SIG-M5 treated with dmso at 0.1 percent for 504 hours (cell line): ENCODE measurements at regions not wholly inside any gene's neighbourhood (a gene's known extent, or its start where the extent isn't known, plus 50 kb on each side); places are given as distances from the start of the nearest gene placed in this dataset.
A peak's percentile ranks its signal among the peaks of the same experiment; 100 is the strongest.
"Not testable (repeated sequence)": the region's sequence is repeated elsewhere in the genome, so short reads cannot be mapped to it uniquely, and the experiment has no call there.

Experiments
- DNase-seq: peaks from one replicate; lab custom pipeline; 2025; ENCODE audit not compliant: unreplicated experiment; lab: John Stamatoyannopoulos, UW

DNA sequence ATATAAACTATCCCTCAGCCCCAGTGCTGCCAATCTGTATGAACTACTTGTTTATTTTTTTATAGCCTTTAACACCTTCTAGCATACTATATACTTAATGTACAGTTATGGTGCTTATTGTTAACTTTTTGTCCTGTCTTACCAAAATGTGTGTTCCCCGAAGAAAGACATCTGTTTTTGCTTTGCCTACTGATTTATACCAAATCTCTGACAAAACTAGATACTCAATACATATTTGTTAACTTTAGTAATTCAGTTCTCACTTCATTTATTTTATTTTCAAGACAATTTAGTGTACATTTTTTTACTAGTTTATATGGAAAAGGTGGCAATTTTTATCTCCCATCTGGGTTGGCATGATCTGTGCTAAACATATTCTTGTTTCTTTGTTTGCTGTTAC is 824.3 kb upstream of the ATXN8OS start:
- no peak for DNase-seq

GRCh38 chr13:69280399-69280798 is 827.2 kb upstream of the ATXN8OS start:
- DNase-seq, result no peak

- DNase-seq, result no peak
Observed at GRCh38 chr13:69279213-69279612, 828.4 kb upstream of the ATXN8OS start.

- DNase-seq, result no peak
Observed at GRCh38 chr13:69274231-69274630, 833.4 kb upstream of the ATXN8OS start.

DNA sequence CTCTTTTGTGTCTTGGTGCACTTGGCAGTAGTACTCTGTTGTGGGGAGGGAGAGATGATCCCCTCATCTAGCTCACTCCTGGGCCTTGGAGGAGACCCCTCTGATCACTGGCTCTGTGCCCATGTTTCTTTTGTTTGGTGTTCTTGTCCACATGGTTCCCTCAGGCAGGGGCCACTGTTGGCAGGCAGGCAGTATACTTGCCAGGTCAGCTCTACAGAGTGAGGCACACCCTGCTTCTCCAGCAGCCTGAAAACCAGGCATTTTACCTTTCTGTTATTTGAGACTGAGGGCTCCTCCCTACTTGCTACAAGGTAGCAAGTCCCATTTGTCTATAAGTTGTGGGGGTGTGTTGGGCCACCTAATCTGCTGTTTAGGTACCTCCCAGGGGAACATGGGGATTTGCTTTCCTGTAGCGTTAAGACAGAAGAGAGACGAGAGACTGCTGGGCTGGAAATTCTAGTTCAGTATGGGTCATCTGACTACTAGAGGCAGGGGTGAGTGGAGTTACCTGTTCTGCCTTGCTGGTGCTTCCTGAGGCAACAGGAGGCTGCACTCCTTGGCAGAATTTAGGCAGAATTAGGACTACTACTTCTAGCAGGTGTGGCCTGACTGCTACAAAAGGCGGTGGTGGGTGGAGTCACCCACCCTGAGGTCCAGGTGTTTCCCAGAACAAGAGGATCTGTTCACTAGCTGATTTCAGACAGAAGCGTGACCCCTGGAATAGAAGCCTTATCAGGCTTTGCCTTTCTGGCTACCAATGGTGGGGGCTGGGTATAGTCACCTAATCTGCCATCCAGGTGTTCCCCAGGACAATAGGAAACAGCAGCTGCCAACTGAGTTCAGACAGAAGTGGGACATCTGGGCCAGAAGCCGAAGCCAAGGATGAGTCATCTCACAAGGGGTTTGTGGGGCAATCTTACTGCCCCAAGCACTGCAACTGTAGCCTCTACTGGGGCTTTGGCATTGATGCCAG is 843.0 kb upstream of the ATXN8OS start:
- no peak for DNase-seq

GRCh38 chr13:69243366-69243765 is 864.3 kb upstream of the ATXN8OS start:
- no peak for DNase-seq

GRCh38 chr13:69234171-69234570 is 873.5 kb upstream of the ATXN8OS start:
- no peak for DNase-seq

DNA sequence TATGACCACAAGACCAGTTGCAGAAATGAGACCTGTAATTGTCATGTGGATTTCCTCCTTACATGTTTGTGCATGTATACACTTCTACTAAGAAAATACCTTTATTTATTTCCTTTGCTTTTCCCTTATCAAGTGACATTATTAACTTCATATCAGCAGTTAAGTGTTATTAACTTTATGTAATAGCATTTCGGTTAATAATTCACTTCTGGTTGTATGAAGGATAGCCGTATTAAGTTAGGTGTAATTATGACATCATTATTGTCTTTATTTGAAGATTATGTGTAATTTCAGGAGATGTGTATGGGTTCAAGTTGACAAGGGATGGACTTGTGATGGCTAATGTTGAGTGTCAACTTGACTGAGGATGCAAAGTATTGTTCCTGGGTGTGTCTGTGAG is 881.2 kb upstream of the ATXN8OS start:
- no peak for DNase-seq

GRCh38 chr13:69221633-69222498 is 885.8 kb upstream of the ATXN8OS start:
- DNase-seq, result not testable (repeated sequence)

DNA sequence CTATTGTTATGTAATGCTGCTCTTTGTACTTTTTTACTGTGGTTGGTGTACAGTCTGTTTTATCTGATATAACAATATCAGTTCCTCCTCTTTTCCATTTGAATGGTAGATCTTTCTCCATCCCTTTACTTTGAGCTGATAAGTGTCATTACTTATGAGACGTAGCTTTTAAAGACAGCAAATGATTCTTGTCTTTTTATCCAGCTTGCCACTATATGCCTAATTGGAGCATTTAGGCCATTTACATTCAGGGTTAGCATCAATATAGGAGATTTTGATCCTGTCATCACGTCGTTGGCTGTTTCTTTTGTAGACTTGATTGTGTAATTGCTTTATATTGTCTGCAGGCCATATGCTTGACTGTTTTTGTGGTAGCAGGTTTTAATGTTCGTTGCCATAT is 894.2 kb upstream of the ATXN8OS start:
- DNase-seq, result no peak

DNA sequence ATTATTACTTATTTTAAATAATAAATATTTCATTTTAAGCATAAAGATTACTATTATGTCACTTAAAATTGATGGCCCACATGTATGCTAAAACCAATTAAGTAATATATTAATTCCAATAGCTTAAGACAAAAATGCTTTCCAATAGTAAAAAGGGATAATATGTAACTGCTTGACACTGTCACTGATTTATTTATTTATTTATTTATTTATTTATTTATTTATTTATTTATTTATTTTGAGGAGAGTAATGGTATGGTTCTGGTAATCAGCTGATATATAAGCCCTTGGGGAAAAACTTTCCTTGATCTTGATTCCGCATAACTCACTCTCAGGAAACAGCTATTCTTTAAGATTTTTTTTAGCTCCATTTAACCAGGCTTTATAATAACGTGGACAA is 903.0 kb upstream of the ATXN8OS start:
- DNase-seq, result no peak

DNA sequence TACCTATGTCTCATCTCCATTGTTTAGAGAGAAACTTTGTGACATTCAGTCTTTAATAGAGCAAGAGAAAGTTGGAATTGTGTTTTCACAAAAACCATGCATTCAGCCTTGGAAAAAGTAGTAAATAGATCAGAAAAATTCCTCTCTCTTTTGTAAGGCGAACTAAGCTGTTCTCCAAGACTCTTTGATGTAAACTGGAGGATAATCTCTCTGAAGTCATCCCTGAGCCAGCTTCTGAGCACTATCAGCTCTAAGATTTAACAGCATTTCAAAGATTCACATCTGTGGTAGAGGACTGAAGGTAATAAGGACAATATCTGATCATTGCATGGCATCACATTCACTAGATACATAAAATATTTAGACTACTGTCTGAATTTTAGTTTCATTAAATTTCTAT is 904.6 kb upstream of the ATXN8OS start:
- no peak for DNase-seq

- no peak for DNase-seq
Observed at GRCh38 chr13:69199664-69200063, 908.0 kb upstream of the ATXN8OS start.

- DNase-seq, result no peak
Observed at GRCh38 chr13:69198706-69199105, 908.9 kb upstream of the ATXN8OS start.

DNA sequence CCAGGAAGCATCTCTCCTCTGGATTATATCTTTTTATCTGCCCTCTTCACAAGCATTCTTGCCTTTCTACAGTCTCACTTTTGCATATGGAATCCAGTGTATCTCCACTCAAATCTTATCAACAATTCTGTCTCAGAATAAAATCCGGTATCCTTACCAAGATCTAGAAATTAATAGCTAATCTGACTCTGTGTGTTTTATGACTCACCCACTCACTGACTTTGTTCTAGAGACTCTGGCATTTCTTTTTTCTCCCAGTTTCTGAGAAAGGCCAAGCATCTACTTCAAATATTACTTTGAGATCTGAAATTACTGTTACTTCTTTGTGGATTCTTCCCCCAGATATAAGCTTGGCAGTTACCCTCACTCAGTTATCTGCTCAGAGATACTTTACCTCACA is 913.5 kb upstream of the ATXN8OS start:
- DNase-seq, result no peak

- DNase-seq, result no peak
Observed at GRCh38 chr13:69180034-69180433, 927.6 kb upstream of the ATXN8OS start.

DNA sequence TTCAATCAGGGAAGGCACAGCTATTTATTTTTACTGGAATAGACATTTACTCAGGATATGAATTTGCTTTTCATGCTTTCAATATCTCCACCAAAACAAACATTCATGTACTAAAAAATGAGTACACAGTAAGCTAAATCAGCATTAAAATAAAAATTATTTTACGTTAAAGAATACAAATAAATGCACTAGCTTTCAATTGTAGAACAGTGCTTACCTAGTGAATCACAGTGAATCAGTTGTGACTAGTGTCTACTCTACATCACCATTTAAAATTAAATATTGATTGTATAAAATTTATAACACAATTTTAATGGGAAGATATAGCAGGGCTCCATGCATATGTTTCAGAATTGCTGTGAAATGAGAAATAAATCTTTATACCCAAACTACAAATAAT is 929.6 kb upstream of the ATXN8OS start:
- DNase-seq, result no peak

DNA sequence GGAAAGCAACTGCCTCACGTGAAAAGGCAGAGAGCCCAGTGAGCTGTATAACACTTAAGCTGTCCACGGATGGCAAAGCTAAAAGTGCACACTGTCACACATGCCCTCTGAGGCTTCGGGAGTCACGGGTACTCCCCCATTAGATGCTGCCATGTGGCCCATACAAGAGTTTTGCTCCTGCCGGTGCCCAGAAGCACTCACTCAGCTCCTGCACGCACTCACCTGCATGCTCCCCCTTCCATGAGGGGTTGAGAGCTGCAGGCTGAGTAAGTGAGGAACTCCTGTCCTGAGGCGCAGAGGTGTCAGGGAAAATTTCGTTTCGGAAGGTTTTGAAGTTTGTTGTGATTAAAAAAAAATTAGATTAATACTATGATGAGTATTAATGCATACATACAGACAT is 939.2 kb upstream of the ATXN8OS start:
- DNase-seq, result no peak

DNA sequence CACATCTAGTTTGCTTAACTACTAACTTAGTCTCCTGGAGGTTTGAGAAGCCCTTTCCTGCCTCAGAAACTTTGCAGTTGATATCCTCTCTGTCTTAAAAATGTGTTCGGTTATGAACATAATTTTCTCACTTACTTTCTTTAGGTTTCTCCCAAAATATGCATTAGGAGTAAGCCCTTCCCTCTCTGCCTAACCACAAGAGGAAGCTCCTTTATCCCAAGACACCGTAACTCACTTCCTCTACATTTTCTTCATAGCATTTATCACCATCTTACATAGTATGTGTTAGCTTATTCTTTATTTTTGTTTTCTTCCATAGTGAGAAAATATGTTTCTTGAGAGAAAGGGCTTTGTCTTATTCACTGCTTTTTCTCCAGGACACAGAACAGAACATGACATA is 952.5 kb upstream of the ATXN8OS start:
- DNase-seq, result peak; percentile 3

DNA sequence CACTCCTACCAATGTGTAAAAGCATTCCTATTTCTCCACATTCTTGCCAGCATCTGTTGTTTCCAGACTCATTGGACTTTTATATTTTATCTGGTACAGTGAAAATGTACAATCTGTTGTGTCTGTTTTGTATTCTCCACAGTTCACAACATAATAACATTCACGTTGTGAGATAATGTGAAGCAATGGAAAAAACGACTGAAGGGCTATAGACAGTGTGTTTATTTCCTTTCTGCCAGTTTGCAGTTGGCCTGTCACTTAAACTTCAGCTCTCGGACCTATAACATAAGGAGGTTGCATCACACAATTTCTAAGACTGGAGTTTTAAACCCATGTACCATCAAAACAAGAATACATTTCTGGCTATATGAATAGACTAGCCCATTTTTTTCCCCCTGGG is 965.5 kb upstream of the ATXN8OS start:
- no peak for DNase-seq

DNA sequence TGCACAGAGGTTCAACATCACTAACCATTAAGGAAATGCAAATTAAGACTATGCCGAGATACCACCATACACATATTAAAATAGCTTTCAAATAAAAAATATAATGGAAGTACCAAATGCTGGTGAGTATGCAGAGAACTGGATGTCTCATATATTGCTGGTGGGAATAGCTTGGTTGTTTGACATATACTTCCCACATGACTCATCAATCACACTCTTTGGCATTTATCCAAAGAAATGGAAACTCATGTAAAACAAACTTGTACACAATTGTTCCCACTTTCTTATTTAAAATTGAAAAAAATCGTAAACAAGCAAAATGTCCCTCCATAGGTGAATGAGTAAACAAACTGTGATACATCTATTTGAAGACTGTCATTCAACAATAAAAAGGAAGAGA is 982.6 kb upstream of the ATXN8OS start:
- DNase-seq, result no peak
